Lower leg skin (tissue), 4 donors: ENCODE measurements at regions not wholly inside any gene's neighbourhood (a gene's known extent, or its start where the extent isn't known, plus 50 kb on each side); places are given as distances from the start of the nearest gene placed in this dataset.

Experiments used
- DNase-seq, 2 donors: peaks; one replicate each; pipeline ENCODE4 v3.0.0-alpha.2; 2019; ENCODE audit warnings: low spot score in 2 of 2
- H3K4me3 ChIP-seq: fragments of 200-600 bp; sonication (generic); 2 replicates; pipeline ENCODE4 v1.5.1; 2017; ENCODE audit warnings: mild to moderate bottlenecking, low read depth; ENCODE audit not compliant: poor library complexity, severe bottlenecking
- CTCF ChIP-seq, 3 donors: fragments of 450-650 bp; IDR thresholded peaks; one replicate each; pipeline ENCODE4 v1.5.1; 2016; ENCODE audit warnings: antibody characterized with exemption in 3 of 3, mild to moderate bottlenecking in 3 of 3, moderate library complexity in 2 of 3
- POLR2A ChIP-seq, 2 donors: fragments of 450-650 bp; IDR thresholded peaks; one replicate each; pipeline ENCODE4 v1.6.1; 2016 to 2017; ENCODE audit warnings: antibody characterized with exemption in 2 of 2, mild to moderate bottlenecking in 1 of 2, moderate library complexity in 1 of 2
- WGBS, 2 donors: methylation state at CpG; one replicate each; pipeline ENCODE4 v1.1.5; 2018; 5-methylcytosine and 5-hydroxymethylcytosine counted together
- intact Hi-C: fragments of 100-400 bp; cut with DNase I; formaldehyde crosslinking; loops from one replicate; pipeline ENCODE4 v1.15.0; 2023; ENCODE audit warnings: low total_unique reads

GRCh38 chr5:45038366-45038987 is 229.7 kb downstream of the MRPS30 start:
- WGBS, 2 donors: 22 to 28% methylated on average over 3 of the region's 3 CpGs
- no peak for TF ChIP-seq CTCF (IDR thresholded peaks at IDR 0.05)
- no peak for TF ChIP-seq POLR2A (IDR thresholded peaks at IDR 0.05)
- intact Hi-C loops: no loop called here
- no peak for DNase-seq
- no peak overlapping the region for H3K4me3 ChIP-seq

- WGBS, 2 donors: 72% methylated on average over 1 of the region's 1 CpG
- intact Hi-C loops: no loop called here
- DNase-seq: no peak
- no peak overlapping the region for H3K4me3 ChIP-seq
- no peak for TF ChIP-seq CTCF (IDR thresholded peaks at IDR 0.05)
- TF ChIP-seq POLR2A (IDR thresholded peaks at IDR 0.05): no peak
Measured at GRCh38 chr5:45042283-45042682, 233.5 kb downstream of the MRPS30 start.

GRCh38 chr5:45057564-45057963 is 248.8 kb downstream of the MRPS30 start:
- 35% methylated on average over 3 of the region's 3 CpGs for WGBS, 2 donors
- DNase-seq: no peak
- no peak for TF ChIP-seq CTCF (IDR thresholded peaks at IDR 0.05)
- no peak for TF ChIP-seq POLR2A (IDR thresholded peaks at IDR 0.05)
- no peak overlapping the region for H3K4me3 ChIP-seq
- intact Hi-C loops: no loop called here

GRCh38 chr5:45060724-45061123 is 252.0 kb downstream of the MRPS30 start:
- no peak for DNase-seq
- H3K4me3 ChIP-seq: no peak overlapping the region
- no peak for TF ChIP-seq CTCF (IDR thresholded peaks at IDR 0.05)
- TF ChIP-seq POLR2A (IDR thresholded peaks at IDR 0.05): no peak
- 36 to 53% methylated on average over 2 of the region's 2 CpGs for WGBS, 2 donors
- intact Hi-C loops: no loop called here

- no peak for DNase-seq
- TF ChIP-seq POLR2A (IDR thresholded peaks at IDR 0.05): no peak
- no peak for TF ChIP-seq CTCF (IDR thresholded peaks at IDR 0.05)
- no peak overlapping the region for H3K4me3 ChIP-seq
- intact Hi-C loops: no loop called here
Measured at GRCh38 chr5:45062044-45062443, 253.3 kb downstream of the MRPS30 start.

- no peak for TF ChIP-seq POLR2A (IDR thresholded peaks at IDR 0.05)
- TF ChIP-seq CTCF (IDR thresholded peaks at IDR 0.05): no peak
- WGBS, 2 donors: 78 to 81% methylated on average over 2 of the region's 2 CpGs
- DNase-seq: no peak
- no peak overlapping the region for H3K4me3 ChIP-seq
- intact Hi-C loops: no loop called here
Measured at GRCh38 chr5:45081082-45081481, 272.3 kb downstream of the MRPS30 start.
